HepG2 (cell line): ENCODE measurements at regions not wholly inside any gene's neighbourhood (a gene's known extent, or its start where the extent isn't known, plus 50 kb on each side); places are given as distances from the start of the nearest gene placed in this dataset.
A peak's percentile ranks its signal among the peaks of the same experiment; 100 is the strongest.

Experiments used
- ATAC-seq: fragments of 200-7000 bp; cut with Tn5 transposase; 3 replicates; pipeline ENCODE4 v1.9.1; 2020; ENCODE audit warnings: mild to moderate bottlenecking, moderate library complexity
- BruUV-seq: library from RNA; stranded (reverse); fragments of 400-500 nt; replicated peaks from 2 replicates; lab custom pipeline; 2021; lab: Mats Ljungman, UMichigan
- CTCF ChIA-PET: fragments of 300-600 bp; formaldehyde crosslinking; extraction: SDS; loops from one replicate; lab custom pipeline; 2021; ENCODE audit warnings: low total read pairs, inconsistent platforms, low intra/inter-chr PET ratio; lab: Yijun Ruan, JAX
- POLR2A ChIA-PET: fragments of 350-600 bp; sonication (Branson Sonifier 250); formaldehyde crosslinking; loops from one replicate; lab custom pipeline; 2020; ENCODE audit warnings: antibody characterized with exemption, inconsistent platforms; lab: Yijun Ruan, JAX
- DNase-seq: peaks from one replicate; pipeline ENCODE4 v3.0.0-alpha.2; 2015; ENCODE audit warnings: low spot score
- FAIRE-seq: peaks from 3 replicates; lab custom pipeline; 2011; peaks lifted over from hg19 to GRCh38; lab: Jason Lieb, UNC
- H2AFZ ChIP-seq: one replicate; pipeline ENCODE4 v1.6.1; 2011; ENCODE audit warnings: low read length, inconsistent platforms
- H3K27ac ChIP-seq: fragments of 300-600 bp; 3 replicates; pipeline ENCODE4 v1.8.0; 2011; ENCODE audit warnings: mixed run types, mild to moderate bottlenecking, mixed read lengths, low read length, inconsistent platforms; ENCODE audit not compliant: insufficient read depth; ENCODE audit errors: extremely low read length
- H3K27me3 ChIP-seq, 2 experiments: fragments of 200-600 bp in 1 of 2; 2 replicates in 1 of 2; 3 replicates in 1 of 2; pipeline versions ENCODE4 v1.6.0 to v1.8.0; 2011; ENCODE audit warnings: low read length in 2 of 2, mild to moderate bottlenecking in 2 of 2, moderate library complexity in 2 of 2, inconsistent platforms in 1 of 2; ENCODE audit not compliant: insufficient read depth in 2 of 2, control insufficient read depth in 1 of 2
- H3K36me3 ChIP-seq, 2 experiments: fragments of 200-600 bp in 1 of 2; replicated peaks in 1 of 2; 2 replicates in 1 of 2; 3 replicates in 1 of 2; pipeline versions ENCODE4 v1.5.1 to v1.8.0; 2011; ENCODE audit warnings: low read length in 2 of 2, inconsistent platforms in 1 of 2; ENCODE audit not compliant: insufficient read depth in 2 of 2, control insufficient read depth in 1 of 2
- H3K4me1 ChIP-seq: 2 replicates; pipeline ENCODE4 v1.5.1; 2012; ENCODE audit warnings: low read length, inconsistent platforms; ENCODE audit not compliant: insufficient read depth
- H3K4me2 ChIP-seq: 2 replicates; pipeline ENCODE4 v1.6.0; 2011; ENCODE audit warnings: low read depth, low read length, inconsistent platforms
- H3K4me3 ChIP-seq, 3 experiments: fragments of 200-600 bp in 1 of 3; sonication (generic), shearing (Covaris generic) in 1 of 3; replicated peaks in 1 of 3; 2 replicates each; pipeline ENCODE4 v1.5.1; 2011 to 2016; ENCODE audit warnings: low read length in 3 of 3, inconsistent platforms in 2 of 3, low read depth in 2 of 3, mild to moderate bottlenecking in 2 of 3, control low read depth in 1 of 3, mixed read lengths in 1 of 3; ENCODE audit not compliant: insufficient read depth in 1 of 3
- H3K79me2 ChIP-seq: one replicate; pipeline ENCODE4 v1.6.1; 2011; ENCODE audit warnings: low read length, inconsistent platforms; ENCODE audit not compliant: insufficient read depth
- H3K9ac ChIP-seq: 2 replicates; pipeline ENCODE4 v1.6.0; 2011; ENCODE audit warnings: mild to moderate bottlenecking, low read depth, low read length, inconsistent platforms; ENCODE audit not compliant: insufficient read depth
- H3K9me3 ChIP-seq: 2 replicates; pipeline ENCODE4 v1.5.1; 2012; ENCODE audit warnings: mild to moderate bottlenecking, low read length
- H4K20me1 ChIP-seq: 2 replicates; pipeline ENCODE4 v1.6.0; 2011; ENCODE audit warnings: inconsistent platforms, mild to moderate bottlenecking, low read length, moderate library complexity; ENCODE audit not compliant: insufficient read depth
- ADNP ChIP-seq: sonication (generic); formaldehyde crosslinking; IDR thresholded peaks from 2 replicates; pipeline ENCODE4 v1.4.0; 2020; ENCODE audit warnings: missing genetic modification reagents
- FOSL1 ChIP-seq: sonication (generic); formaldehyde crosslinking; IDR thresholded peaks from 2 replicates; pipeline ENCODE4 v1.9.0; 2021; ENCODE audit warnings: missing genetic modification reagents, borderline replicate concordance
- FOXP4 ChIP-seq: sonication (generic); formaldehyde crosslinking; IDR thresholded peaks from 2 replicates; pipeline ENCODE4 v1.4.0; 2020; ENCODE audit warnings: missing genetic modification reagents
- HMG20A ChIP-seq: IDR thresholded peaks from 2 replicates; pipeline ENCODE4 v1.6.1; 2016; ENCODE audit warnings: borderline replicate concordance
- HNRNPUL1 ChIP-seq: fragments of 200-400 bp; formaldehyde crosslinking; IDR thresholded peaks from 2 replicates; pipeline ENCODE4 v1.6.1; 2017; ENCODE audit warnings: low read depth, mild to moderate bottlenecking, low read length, moderate library complexity
- PHF21A ChIP-seq: sonication (generic); formaldehyde crosslinking; IDR thresholded peaks from 2 replicates; pipeline ENCODE4 v1.5.0; 2020; ENCODE audit warnings: mild to moderate bottlenecking, missing genetic modification reagents
- SOX13 ChIP-seq, 3 experiments: fragments of 450-650 bp in 1 of 3; sonication (generic) in 1 of 3; formaldehyde crosslinking in 1 of 3; IDR thresholded peaks in 2 of 3; conservative IDR thresholded peaks in 1 of 3; 2 replicates each; pipeline versions ENCODE4 v1.5.0 to v1.6.1; 2016 to 2020; ENCODE audit warnings: antibody characterized with exemption in 1 of 3, mild to moderate bottlenecking in 1 of 3, missing compliant biosample characterization in 1 of 3, missing genetic modification reagents in 1 of 3, moderate library complexity in 1 of 3
- THAP11 ChIP-seq: IDR thresholded peaks from 2 replicates; pipeline ENCODE4 v1.6.1; 2016; ENCODE audit warnings: missing biosample characterization, missing genetic modification reagents
- ZNF382 ChIP-seq: sonication (generic); formaldehyde crosslinking; IDR thresholded peaks from 2 replicates; pipeline ENCODE4 v1.5.0; 2020; ENCODE audit warnings: missing genetic modification reagents, mild to moderate bottlenecking, borderline replicate concordance
- ZNF891 ChIP-seq: sonication (generic); formaldehyde crosslinking; IDR thresholded peaks from 2 replicates; pipeline ENCODE4 v1.5.0; 2020; ENCODE audit warnings: mild to moderate bottlenecking, missing genetic modification reagents
- WGBS: methylation state at CpG from one replicate; pipeline ENCODE4 v1.1.6; 2017; ENCODE audit warnings: low lambda C conversion rate; 5-methylcytosine and 5-hydroxymethylcytosine counted together
- in situ Hi-C: cut with HindIII; loops from 2 replicates; pipeline ENCODE4 v1.10.0; 2017; ENCODE audit warnings: low pct_unique_long_range_greater_than_20kb; ENCODE audit not compliant: extremely low pct_ligation_motif_present
- intact Hi-C: fragments of 100-400 bp; cut with micrococcal nuclease; formaldehyde crosslinking; loops from one replicate; pipeline ENCODE4 v1.10.0; 2022; ENCODE audit not compliant: unreplicated experiment
- TF ChIP-seq, protein P1 (sequence below): sonication (generic); formaldehyde crosslinking; IDR thresholded peaks from 2 replicates; pipeline ENCODE4 v1.8.0; 2022; ENCODE audit warnings: missing genetic modification reagents, mild to moderate bottlenecking, borderline replicate concordance
- TF ChIP-seq, protein P2 (sequence below): sonication (generic); formaldehyde crosslinking; IDR thresholded peaks from 2 replicates; pipeline ENCODE4 v1.4.0; 2020; ENCODE audit warnings: mild to moderate bottlenecking, missing genetic modification reagents
- TF ChIP-seq, protein P3 (sequence below): sonication (generic); formaldehyde crosslinking; IDR thresholded peaks from 2 replicates; pipeline ENCODE4 v1.8.0; 2022; ENCODE audit warnings: mild to moderate bottlenecking, missing genetic modification reagents, borderline replicate concordance

DNA sequence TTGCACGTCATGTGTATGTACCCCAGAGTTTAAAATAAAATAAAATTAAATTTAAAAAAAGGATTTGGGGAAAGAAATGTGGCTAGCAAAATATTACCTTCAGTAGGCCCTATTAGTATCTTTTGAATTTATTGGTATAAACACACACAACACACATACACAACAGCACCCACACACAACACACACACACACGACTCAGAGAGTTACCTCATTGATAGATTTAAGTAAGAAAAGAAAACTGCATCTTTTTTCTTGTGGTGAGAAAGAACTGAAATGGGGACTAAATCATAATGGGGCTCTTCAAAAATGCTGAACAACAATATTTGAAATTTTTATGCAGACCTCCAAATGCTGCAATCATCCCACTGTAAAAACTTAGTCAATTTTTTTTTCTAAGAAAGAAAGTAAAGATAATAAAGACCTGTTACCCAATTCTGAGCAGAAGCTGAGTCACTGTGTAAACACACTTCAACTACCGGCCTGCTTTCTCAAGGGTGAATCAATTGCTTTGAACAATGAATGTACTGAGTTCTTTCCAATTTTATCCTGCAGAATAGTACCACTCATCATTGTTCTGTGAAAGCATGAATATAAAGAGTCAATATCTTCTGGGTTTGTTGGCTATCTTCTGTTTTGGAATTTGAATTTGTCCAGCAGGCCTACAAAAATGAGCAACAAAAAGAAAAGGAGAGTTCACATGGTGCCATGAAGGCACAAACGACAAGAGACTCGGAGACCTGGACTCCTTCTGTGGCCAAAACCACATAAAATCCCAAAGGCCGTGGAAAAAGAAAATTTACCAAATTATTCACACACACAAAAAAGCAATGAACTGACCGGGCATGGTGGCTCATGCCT, 57.9 kb upstream of the CCNG1 start (continued):
- TF ChIP-seq SOX13 (IDR thresholded peaks at IDR 0.05) (peak; percentile 42; the same call in 1 of the 2 replicates), SOX13 (CRISPR knock-in tag; conservative IDR thresholded peaks at IDR 0.05 in 1 of 2, IDR thresholded peaks at IDR 0.05 in 1 of 2) (peak in 1 of 2 experiments; percentile 88; a peak in 2 of 4 replicates), FOSL1 (CRISPR knock-in tag) (peak; percentile 79), ADNP (CRISPR knock-in tag) (no peak), HMG20A (CRISPR knock-in tag) (peak; percentile 43; the same call in 1 of the 2 replicates), THAP11 (CRISPR knock-in tag) (no peak)
- TF ChIP-seq, all 625 proteins: peak for 19

DNA sequence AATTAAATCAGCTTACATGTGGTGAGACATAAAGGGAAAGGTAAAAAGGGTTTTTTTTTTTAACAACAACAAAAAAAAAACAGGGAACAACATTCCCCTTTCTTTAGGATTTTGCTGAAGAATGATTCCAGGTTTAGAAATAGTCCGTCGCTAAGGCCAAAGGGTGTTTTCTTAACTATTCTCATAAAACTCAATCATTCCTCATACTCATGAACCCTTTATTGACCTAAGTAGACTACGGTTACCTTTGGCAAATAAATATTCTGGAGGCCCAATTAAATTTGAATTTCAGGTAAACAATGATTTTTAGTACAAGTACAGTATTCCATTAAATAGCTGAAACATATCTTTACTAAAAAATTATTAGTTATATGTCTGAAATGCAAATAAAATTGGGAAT, 55.6 kb upstream of the CCNG1 start:
- POLR2A ChIA-PET, result no interaction called here
- FAIRE-seq, result no peak
- TF ChIP-seq, protein P1, sequence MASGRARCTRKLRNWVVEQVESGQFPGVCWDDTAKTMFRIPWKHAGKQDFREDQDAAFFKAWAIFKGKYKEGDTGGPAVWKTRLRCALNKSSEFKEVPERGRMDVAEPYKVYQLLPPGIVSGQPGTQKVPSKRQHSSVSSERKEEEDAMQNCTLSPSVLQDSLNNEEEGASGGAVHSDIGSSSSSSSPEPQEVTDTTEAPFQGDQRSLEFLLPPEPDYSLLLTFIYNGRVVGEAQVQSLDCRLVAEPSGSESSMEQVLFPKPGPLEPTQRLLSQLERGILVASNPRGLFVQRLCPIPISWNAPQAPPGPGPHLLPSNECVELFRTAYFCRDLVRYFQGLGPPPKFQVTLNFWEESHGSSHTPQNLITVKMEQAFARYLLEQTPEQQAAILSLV (CRISPR knock-in tag), result no peak
- no peak for TF ChIP-seq FOXP4
- TF ChIP-seq HNRNPUL1, result no peak
- TF ChIP-seq PHF21A, result no peak
- TF ChIP-seq, protein P2, sequence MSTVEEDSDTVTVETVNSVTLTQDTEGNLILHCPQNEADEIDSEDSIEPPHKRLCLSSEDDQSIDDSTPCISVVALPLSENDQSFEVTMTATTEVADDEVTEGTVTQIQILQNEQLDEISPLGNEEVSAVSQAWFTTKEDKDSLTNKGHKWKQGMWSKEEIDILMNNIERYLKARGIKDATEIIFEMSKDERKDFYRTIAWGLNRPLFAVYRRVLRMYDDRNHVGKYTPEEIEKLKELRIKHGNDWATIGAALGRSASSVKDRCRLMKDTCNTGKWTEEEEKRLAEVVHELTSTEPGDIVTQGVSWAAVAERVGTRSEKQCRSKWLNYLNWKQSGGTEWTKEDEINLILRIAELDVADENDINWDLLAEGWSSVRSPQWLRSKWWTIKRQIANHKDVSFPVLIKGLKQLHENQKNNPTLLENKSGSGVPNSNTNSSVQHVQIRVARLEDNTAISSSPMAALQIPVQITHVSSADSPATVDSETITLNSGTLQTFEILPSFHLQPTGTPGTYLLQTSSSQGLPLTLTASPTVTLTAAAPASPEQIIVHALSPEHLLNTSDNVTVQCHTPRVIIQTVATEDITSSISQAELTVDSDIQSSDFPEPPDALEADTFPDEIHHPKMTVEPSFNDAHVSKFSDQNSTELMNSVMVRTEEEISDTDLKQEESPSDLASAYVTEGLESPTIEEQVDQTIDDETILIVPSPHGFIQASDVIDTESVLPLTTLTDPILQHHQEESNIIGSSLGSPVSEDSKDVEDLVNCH (CRISPR knock-in tag), result no peak
- no peak for TF ChIP-seq ZNF382
- TF ChIP-seq ZNF891 (CRISPR knock-in tag), result no peak
- TF ChIP-seq SOX13 (IDR thresholded peaks at IDR 0.05), result no peak
- no peak for TF ChIP-seq SOX13 (CRISPR knock-in tag; conservative IDR thresholded peaks at IDR 0.05 in 1 of 2, IDR thresholded peaks at IDR 0.05 in 1 of 2)
- TF ChIP-seq, protein P3, sequence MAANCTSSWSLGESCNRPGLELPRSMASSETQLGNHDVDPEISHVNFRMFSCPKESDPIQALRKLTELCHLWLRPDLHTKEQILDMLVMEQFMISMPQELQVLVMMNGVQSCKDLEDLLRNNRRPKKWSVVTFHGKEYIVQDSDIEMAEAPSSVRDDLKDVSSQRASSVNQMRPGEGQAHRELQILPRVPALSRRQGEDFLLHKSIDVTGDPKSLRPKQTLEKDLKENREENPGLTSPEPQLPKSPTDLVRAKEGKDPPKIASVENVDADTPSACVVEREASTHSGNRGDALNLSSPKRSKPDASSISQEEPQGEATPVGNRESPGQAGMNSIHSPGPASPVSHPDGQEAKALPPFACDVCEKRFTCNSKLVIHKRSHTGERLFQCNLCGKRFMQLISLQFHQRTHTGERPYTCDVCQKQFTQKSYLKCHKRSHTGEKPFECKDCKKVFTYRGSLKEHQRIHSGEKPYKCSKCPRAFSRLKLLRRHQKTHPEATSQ (CRISPR knock-in tag), result no peak

More for the DNA sequence above, 55.6 kb upstream of the CCNG1 start:
- CTCF ChIA-PET, result no interaction called here
- intact Hi-C loops (no loop called here), in situ Hi-C loops (no loop called here)
- no peaks in the 10 kb centered on the region for H3K36me3 ChIP-seq
- H3K9ac ChIP-seq, result no peak overlapping the region
- no peak overlapping the region for H2AFZ ChIP-seq
- BruUV-seq, result no TSS peak
- no peaks in the 10 kb centered on the region for H4K20me1 ChIP-seq
- H3K4me3 ChIP-seq, result no peak overlapping the region
- no peaks in the 10 kb centered on the region for H3K9me3 ChIP-seq
- 65% methylated on average over 3 of the region's 3 CpGs for WGBS
- no peak overlapping the region for H3K4me2 ChIP-seq
- H3K79me2 ChIP-seq, result no peaks in the 10 kb centered on the region
- H3K27ac ChIP-seq, result no peak overlapping the region
- DNase-seq (no peak), ATAC-seq (no peak)
- peaks cover 10% of the 10 kb centered on the region for H3K4me1 ChIP-seq
- no peaks in the 10 kb centered on the region for H3K27me3 ChIP-seq
